Loucy (cell line): ENCODE measurements at regions not wholly inside any gene's neighbourhood (a gene's known extent, or its start where the extent isn't known, plus 50 kb on each side); places are given as distances from the start of the nearest gene placed in this dataset.

ENCODE experiments used
- H2AFZ ChIP-seq: fragments of 200-600 bp; sonication (generic); 2 replicates; pipeline ENCODE4 v1.6.0; 2016; ENCODE audit warnings: antibody characterized with exemption, mild to moderate bottlenecking, low read length, moderate library complexity
- H3F3A ChIP-seq: fragments of 200-600 bp; 2 replicates; pipeline ENCODE4 v1.6.0; 2016; ENCODE audit warnings: antibody characterized with exemption, low read depth, mild to moderate bottlenecking
- H3K27me3 ChIP-seq: fragments of 200-600 bp; sonication (generic); 2 replicates; pipeline ENCODE4 v1.6.1; 2014; ENCODE audit warnings: low read length, mild to moderate bottlenecking; ENCODE audit not compliant: insufficient read depth, poor library complexity, severe bottlenecking
- H3K36me3 ChIP-seq: fragments of 200-600 bp; sonication (generic); 2 replicates; pipeline ENCODE4 v1.6.1; 2016; ENCODE audit warnings: low read length; ENCODE audit not compliant: insufficient read depth
- H3K4me1 ChIP-seq: fragments of 200-600 bp; sonication (generic); 2 replicates; pipeline ENCODE4 v1.5.1; 2014; ENCODE audit warnings: low read length, mild to moderate bottlenecking; ENCODE audit not compliant: insufficient read depth, poor library complexity, severe bottlenecking
- H3K4me2 ChIP-seq: fragments of 200-600 bp; sonication (generic); 2 replicates; pipeline ENCODE4 v1.6.0; 2014; ENCODE audit warnings: antibody characterized with exemption, low read length, low read depth, mild to moderate bottlenecking; ENCODE audit not compliant: poor library complexity, severe bottlenecking
- H3K4me3 ChIP-seq: fragments of 200-600 bp; sonication (generic); 2 replicates; pipeline ENCODE4 v1.5.1; 2014; ENCODE audit warnings: low read length, mild to moderate bottlenecking, mixed read lengths; ENCODE audit not compliant: poor library complexity, severe bottlenecking
- H3K79me2 ChIP-seq: fragments of 200-600 bp; sonication (generic); 2 replicates; pipeline ENCODE4 v1.6.1; 2014; ENCODE audit warnings: low read length; ENCODE audit not compliant: insufficient read depth
- H3K9ac ChIP-seq: fragments of 200-600 bp; sonication (generic); 2 replicates; pipeline ENCODE4 v1.6.0; 2014; ENCODE audit warnings: mild to moderate bottlenecking, low read depth, low read length, moderate library complexity; ENCODE audit not compliant: poor library complexity, severe bottlenecking
- H3K9me2 ChIP-seq: fragments of 200-600 bp; sonication (generic); replicated peaks from 2 replicates; pipeline ENCODE4 v1.6.1; 2016; ENCODE audit warnings: low read depth, low read length, mixed read lengths
- H3K9me3 ChIP-seq: fragments of 200-600 bp; sonication (generic); 2 replicates; pipeline ENCODE4 v1.6.1; 2014; ENCODE audit warnings: mild to moderate bottlenecking, antibody characterized with exemption, low read length, low read depth; ENCODE audit not compliant: insufficient read depth
- H4K20me1 ChIP-seq: fragments of 200-600 bp; sonication (generic); 2 replicates; pipeline ENCODE4 v1.6.0; 2014; ENCODE audit warnings: antibody characterized with exemption, low read length, mild to moderate bottlenecking; ENCODE audit not compliant: insufficient read depth, poor library complexity, severe bottlenecking
- CTCF ChIP-seq: fragments of 200-600 bp; sonication (generic); conservative IDR thresholded peaks from 2 replicates; pipeline ENCODE4 v1.5.1; 2014; ENCODE audit warnings: mild to moderate bottlenecking, antibody characterized with exemption, low read length
- EZH2phosphoT487 ChIP-seq: fragments of 200-600 bp; IDR thresholded peaks from 2 replicates; pipeline ENCODE4 v1.6.1; 2018; ENCODE audit warnings: antibody characterized with exemption, mild to moderate bottlenecking, moderate library complexity, borderline replicate concordance

- no peaks in the 10 kb centered on the region for H3F3A ChIP-seq
- H3K9me2 ChIP-seq = no peaks in the 10 kb centered on the region
- H3K36me3 ChIP-seq = no peaks in the 10 kb centered on the region
- H3K9ac ChIP-seq = no peak overlapping the region
- no peaks in the 10 kb centered on the region for H3K79me2 ChIP-seq
- TF ChIP-seq CTCF (no peak), EZH2phosphoT487 (no peak)
- H3K4me2 ChIP-seq = no peak overlapping the region
- H2AFZ ChIP-seq = no peak overlapping the region
- no peaks in the 10 kb centered on the region for H3K27me3 ChIP-seq
- no peaks in the 10 kb centered on the region for H3K4me1 ChIP-seq
- no peak overlapping the region for H3K4me3 ChIP-seq
- H4K20me1 ChIP-seq = no peaks in the 10 kb centered on the region
- H3K9me3 ChIP-seq = no peaks in the 10 kb centered on the region
Measured at GRCh38 chr4:178340468-178340867, 898.2 kb upstream of the AGA start.

GRCh38 chr4:178344096-178344495 is 901.9 kb upstream of the AGA start:
- no peaks in the 10 kb centered on the region for H4K20me1 ChIP-seq
- no peaks in the 10 kb centered on the region for H3F3A ChIP-seq
- H3K27me3 ChIP-seq = no peaks in the 10 kb centered on the region
- no peaks in the 10 kb centered on the region for H3K36me3 ChIP-seq
- no peak overlapping the region for H3K9ac ChIP-seq
- H2AFZ ChIP-seq = no peak overlapping the region
- H3K9me3 ChIP-seq = no peaks in the 10 kb centered on the region
- no peak overlapping the region for H3K4me2 ChIP-seq
- H3K79me2 ChIP-seq = no peaks in the 10 kb centered on the region
- TF ChIP-seq CTCF = no peak
- no peak for TF ChIP-seq EZH2phosphoT487
- H3K9me2 ChIP-seq = no peaks in the 10 kb centered on the region
- no peaks in the 10 kb centered on the region for H3K4me1 ChIP-seq
- H3K4me3 ChIP-seq = no peak overlapping the region

- H3K9me2 ChIP-seq = no peaks in the 10 kb centered on the region
- no peak for TF ChIP-seq CTCF
- no peak for TF ChIP-seq EZH2phosphoT487
- H3K4me3 ChIP-seq = no peak overlapping the region
- H3K4me1 ChIP-seq = no peaks in the 10 kb centered on the region
- no peaks in the 10 kb centered on the region for H3K9me3 ChIP-seq
- no peak overlapping the region for H3K9ac ChIP-seq
- no peaks in the 10 kb centered on the region for H4K20me1 ChIP-seq
- no peak overlapping the region for H2AFZ ChIP-seq
- no peaks in the 10 kb centered on the region for H3K27me3 ChIP-seq
- H3K4me2 ChIP-seq = no peak overlapping the region
- H3F3A ChIP-seq = no peaks in the 10 kb centered on the region
- no peaks in the 10 kb centered on the region for H3K79me2 ChIP-seq
- H3K36me3 ChIP-seq = no peaks in the 10 kb centered on the region
Measured at GRCh38 chr4:178347111-178347510, 904.9 kb upstream of the AGA start.
